ENCODE measurements at regions not wholly inside any gene's neighbourhood (a gene's known extent, or its start where the extent isn't known, plus 50 kb on each side); places are given as distances from the start of the nearest gene placed in this dataset.

- TF ChIP-seq RAD21 (conservative IDR thresholded peaks at IDR 0.05) (no peak), CTCF (IDR thresholded peaks at IDR 0.05; ENCODE audit: poor library complexity, severe bottlenecking) (no peak), EP300 (conservative IDR thresholded peaks at IDR 0.05; ENCODE audit: poor library complexity, severe bottlenecking) (no peak), SMC3 (conservative IDR thresholded peaks at IDR 0.05; ENCODE audit: poor library complexity) (no peak), EZH2 (IDR thresholded peaks at IDR 0.05; ENCODE audit: borderline replicate concordance, insufficient read depth, low read length, poor library complexity, severe bottlenecking) (no peak), MXI1 (conservative IDR thresholded peaks at IDR 0.05; ENCODE audit: poor library complexity, severe bottlenecking) (no peak)
Observed at GRCh38 chr14:41343857-41344256, 262.8 kb upstream of the LRFN5 start.

Measured in neural cell (in vitro differentiated cells).